Esophagus muscularis mucosa (tissue), 4 donors: ENCODE measurements at regions not wholly inside any gene's neighbourhood (a gene's known extent, or its start where the extent isn't known, plus 50 kb on each side); places are given as distances from the start of the nearest gene placed in this dataset.

ENCODE experiments used
- DNase-seq: peaks from one replicate; pipeline ENCODE4 v3.0.0-alpha.2; 2017; ENCODE audit errors: extremely low spot score
- H3K27ac ChIP-seq, 4 donors: fragments of 200-600 bp; sonication (generic); replicated peaks in 1 of 4; 1 replicate in 3 of 4; 2 replicates in 1 of 4; pipeline ENCODE4 v1.5.1; 2016 to 2019; ENCODE audit warnings: mild to moderate bottlenecking in 1 of 4
- H3K27me3 ChIP-seq, 4 donors: fragments of 200-600 bp; sonication (generic); one replicate each; pipeline versions ENCODE4 v1.5.1 to v1.6.0; 2016 to 2019
- H3K36me3 ChIP-seq, 4 donors: fragments of 200-600 bp; sonication (generic); one replicate each; pipeline ENCODE4 v1.5.1; 2016 to 2019
- H3K4me1 ChIP-seq, 4 donors: fragments of 200-600 bp; sonication (generic); one replicate each; pipeline ENCODE4 v1.5.1; 2016 to 2019
- H3K4me3 ChIP-seq, 4 donors: fragments of 200-600 bp; sonication (generic); 1 replicate in 2 of 4; 2 replicates in 2 of 4; pipeline ENCODE4 v1.5.1; 2016 to 2019; ENCODE audit warnings: mild to moderate bottlenecking in 4 of 4, moderate library complexity in 1 of 4
- H3K9me3 ChIP-seq, 4 donors: fragments of 200-600 bp; sonication (generic); 1 replicate in 3 of 4; 2 replicates in 1 of 4; pipeline ENCODE4 v1.5.1; 2016 to 2019
- CTCF ChIP-seq, 3 experiments: fragments of 200-600 bp in 2 of 3; fragments of 450-650 bp in 1 of 3; sonication (generic) in 2 of 3; IDR thresholded peaks; one replicate each; pipeline ENCODE4 v1.5.1; 2017 to 2019; ENCODE audit warnings: antibody characterized with exemption in 3 of 3, mild to moderate bottlenecking in 2 of 3, moderate library complexity in 1 of 3
- EP300 ChIP-seq: sonication (generic); formaldehyde crosslinking; IDR thresholded peaks from one replicate; pipeline ENCODE4 v1.6.1; 2017; ENCODE audit warnings: antibody characterized with exemption
- POLR2A ChIP-seq: fragments of 450-650 bp; IDR thresholded peaks from one replicate; pipeline ENCODE4 v1.6.1; 2017; ENCODE audit warnings: antibody characterized with exemption, moderate library complexity, mild to moderate bottlenecking, low read depth
- POLR2AphosphoS5 ChIP-seq, 2 donors: sonication (generic); formaldehyde crosslinking; IDR thresholded peaks; one replicate each; pipeline ENCODE4 v1.6.1; 2017; ENCODE audit warnings: antibody characterized with exemption in 2 of 2
- WGBS: methylation state at CpG from one replicate; pipeline ENCODE4 v1.1.5; 2018; 5-methylcytosine and 5-hydroxymethylcytosine counted together
- intact Hi-C: fragments of 100-400 bp; cut with DNase I; formaldehyde crosslinking; loops from one replicate; pipeline ENCODE4 v1.15.1; 2023

- DNase-seq, result no peak
- Histone ChIP-seq H3K4me3 (no peak overlapping the region), H3K36me3 (no peaks in the 10 kb centered on the region), H3K4me1 (peaks cover 20 to 40% (median 29%) of the 10 kb centered on the region in 4 donors), H3K27me3 (no peaks in the 10 kb centered on the region), H3K27ac (peak overlapping the region in 2 of 4 donors; percentile 76 to 85), H3K9me3 (no peaks in the 10 kb centered on the region)
- intact Hi-C loops, result loop anchor here (2.0 kb wide), 2 partner anchors 354 to 408 kb away; no protein-coding TSS in a partner anchor
- TF ChIP-seq CTCF (IDR thresholded peaks at IDR 0.05), result no peak
- 74% methylated on average over 4 of the region's 4 CpGs for WGBS
These were observed 343.2 kb upstream of the KLF3 start for GRCh38 chr4:38320833-38321232.

- H3K36me3 ChIP-seq, result no peaks in the 10 kb centered on the region
- no peak for TF ChIP-seq EP300
- no peak for TF ChIP-seq CTCF (IDR thresholded peaks at IDR 0.05)
- TF ChIP-seq POLR2A, result no peak
- TF ChIP-seq POLR2AphosphoS5 (IDR thresholded peaks at IDR 0.05), result no peak
- H3K27me3 ChIP-seq, result no peaks in the 10 kb centered on the region
- no peak overlapping the region for H3K27ac ChIP-seq
- 34% methylated on average over 4 of the region's 4 CpGs for WGBS
- H3K4me1 ChIP-seq, result peaks cover 20 to 40% (median 29%) of the 10 kb centered on the region in 4 donors
- intact Hi-C loops, result no loop called here
- DNase-seq, result no peak
- H3K9me3 ChIP-seq, result no peaks in the 10 kb centered on the region
- H3K4me3 ChIP-seq, result no peak overlapping the region
These were observed 341.3 kb upstream of the KLF3 start for GRCh38 chr4:38322714-38323113.

GRCh38 chr4:38323141-38323641 lies 340.8 kb upstream of the KLF3 start:
- Histone ChIP-seq H3K9me3 (no peaks in the 10 kb centered on the region), H3K27me3 (no peaks in the 10 kb centered on the region), H3K27ac (no peak overlapping the region), H3K36me3 (no peaks in the 10 kb centered on the region), H3K4me1 (peaks cover 17 to 36% (median 27%) of the 10 kb centered on the region in 4 donors), H3K4me3 (no peak overlapping the region)
- WGBS, result 80% methylated on average over 4 of the region's 4 CpGs
- no peak for DNase-seq
- intact Hi-C loops, result no loop called here
- TF ChIP-seq POLR2AphosphoS5 (IDR thresholded peaks at IDR 0.05) (no peak), POLR2A (no peak), EP300 (no peak), CTCF (IDR thresholded peaks at IDR 0.05) (no peak)

- no peaks in the 10 kb centered on the region for H3K36me3 ChIP-seq
- 100% methylated on average over 10 of the region's 31 CpGs for WGBS
- no peak for TF ChIP-seq POLR2A
- no peak for TF ChIP-seq POLR2AphosphoS5 (IDR thresholded peaks at IDR 0.05)
- no peak for TF ChIP-seq EP300
- TF ChIP-seq CTCF (IDR thresholded peaks at IDR 0.05), result no peak
These were observed 339.0 kb upstream of the KLF3 start for GRCh38 chr4:38324861-38325628.

GRCh38 chr4:38325629-38325913 lies 338.4 kb upstream of the KLF3 start:
- Histone ChIP-seq H3K9me3 (no peaks in the 10 kb centered on the region), H3K27me3 (no peaks in the 10 kb centered on the region), H3K27ac (no peak overlapping the region), H3K36me3 (no peaks in the 10 kb centered on the region), H3K4me1 (peaks cover 0 to 15% (median 9%) of the 10 kb centered on the region in 4 donors), H3K4me3 (no peak overlapping the region)
- intact Hi-C loops, result no loop called here
- TF ChIP-seq EP300 (no peak), POLR2AphosphoS5 (IDR thresholded peaks at IDR 0.05) (no peak), POLR2A (no peak), CTCF (IDR thresholded peaks at IDR 0.05) (no peak)
- WGBS, result 96% methylated on average over 2 of the region's 2 CpGs
- DNase-seq, result no peak

More at GRCh38 chr4:38324861-38325628, 339.0 kb upstream of the KLF3 start:
- Histone ChIP-seq H3K27ac (no peak overlapping the region), H3K9me3 (no peaks in the 10 kb centered on the region), H3K4me3 (no peak overlapping the region), H3K4me1 (peaks cover 4 to 20% (median 14%) of the 10 kb centered on the region in 4 donors), H3K27me3 (no peaks in the 10 kb centered on the region)
- intact Hi-C loops, result no loop called here
- no peak for DNase-seq
